H54 (cell line): ENCODE measurements at regions not wholly inside any gene's neighbourhood (a gene's known extent, or its start where the extent isn't known, plus 50 kb on each side); places are given as distances from the start of the nearest gene placed in this dataset.
"Not testable (repeated sequence)": the region's sequence is repeated elsewhere in the genome, so short reads cannot be mapped to it uniquely, and the experiment has no call there.

Experiments used
- DNase-seq: peaks from one replicate; pipeline ENCODE4 v3.0.0; 2011; ENCODE audit warnings: low spot score, mixed read lengths; ENCODE audit not compliant: insufficient read length
- FAIRE-seq: peaks from 3 replicates; lab custom pipeline; 2011; peaks lifted over from hg19 to GRCh38; lab: Jason Lieb, UNC
- POLR2A ChIP-seq: IDR thresholded peaks from 2 replicates; pipeline ENCODE4 v1.6.1; 2011; ENCODE audit warnings: low read depth, mild to moderate bottlenecking, low read length

GRCh38 chr4:160372390-160372789 lies 1269.5 kb downstream of the RAPGEF2 start:
- FAIRE-seq (no peak), DNase-seq (no peak)
- no peak for TF ChIP-seq POLR2A

DNA sequence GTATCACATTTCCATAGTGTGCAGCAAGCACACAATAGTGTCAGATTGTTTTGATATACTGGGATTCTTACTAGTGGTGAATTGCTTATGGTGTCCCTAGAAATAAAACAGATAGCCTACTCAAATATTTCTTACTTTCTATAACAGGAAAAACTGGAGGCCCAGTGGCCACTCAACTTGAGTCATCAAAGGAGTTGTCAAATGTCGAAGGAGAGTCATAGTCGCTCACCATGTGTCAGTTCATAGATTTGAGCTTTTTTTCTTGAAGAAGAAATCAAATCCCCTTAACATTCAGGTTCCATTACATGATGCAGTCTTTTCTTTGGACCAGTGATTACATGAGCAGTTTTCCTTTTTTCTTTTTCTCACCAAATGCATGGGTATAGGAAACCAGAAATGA lies 1271.0 kb downstream of the RAPGEF2 start:
- DNase-seq = no peak
- FAIRE-seq = no peak
- no peak for TF ChIP-seq POLR2A

GRCh38 chr4:160375772-160376452 lies 1273.0 kb downstream of the RAPGEF2 start:
- FAIRE-seq = no peak
- no peak for TF ChIP-seq POLR2A
- no peak for DNase-seq

- FAIRE-seq (no peak), DNase-seq (no peak)
- no peak for TF ChIP-seq POLR2A
These were observed 1284.0 kb downstream of the RAPGEF2 start for GRCh38 chr4:160386846-160387245.

- FAIRE-seq (no peak), DNase-seq (no peak)
- TF ChIP-seq POLR2A = no peak
These were observed 1296.9 kb downstream of the RAPGEF2 start for GRCh38 chr4:160399826-160400225.

DNA sequence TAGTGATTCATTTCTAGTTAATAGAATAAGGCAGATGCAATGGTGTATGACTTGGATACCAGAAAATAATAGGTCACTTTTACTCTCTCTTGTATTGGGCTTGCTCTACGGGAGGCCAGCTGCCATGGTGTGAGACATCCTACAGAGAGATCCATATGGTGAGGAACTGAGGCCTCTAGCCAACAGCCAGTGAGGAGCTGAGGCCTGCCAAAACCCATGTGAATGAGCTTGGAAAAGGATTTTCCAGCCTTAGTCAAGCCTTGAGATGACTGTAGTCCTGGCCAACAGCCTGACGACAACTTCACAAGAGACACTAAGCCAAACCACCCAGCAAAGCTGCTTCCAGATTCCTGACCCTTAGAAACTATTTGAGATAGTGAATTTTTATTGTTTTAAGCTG lies 1300.2 kb downstream of the RAPGEF2 start:
- FAIRE-seq (no peak), DNase-seq (no peak)
- TF ChIP-seq POLR2A = no peak

GRCh38 chr4:160406263-160406825 lies 1303.5 kb downstream of the RAPGEF2 start:
- no peak for FAIRE-seq
- DNase-seq = no peak
- TF ChIP-seq POLR2A = no peak

DNA sequence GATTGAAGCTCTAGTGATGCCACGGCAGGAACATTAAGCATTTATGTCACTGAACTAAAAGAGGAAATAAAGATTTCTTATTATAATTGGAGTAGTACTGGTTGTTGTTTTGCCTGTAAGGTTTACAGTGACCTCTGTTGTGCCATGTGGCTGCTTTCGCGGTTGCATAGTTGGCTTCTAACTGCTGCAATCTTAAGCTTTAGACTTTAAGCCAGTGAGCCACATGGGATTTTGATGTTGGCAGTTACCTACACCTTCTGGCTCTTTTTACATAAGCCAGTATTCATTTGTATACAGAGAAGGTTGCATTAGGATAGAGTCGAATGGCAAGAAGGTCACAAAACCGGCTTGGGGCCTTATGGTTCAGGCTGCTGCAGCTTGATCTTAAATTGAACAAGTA lies 1311.6 kb downstream of the RAPGEF2 start:
- no peak for FAIRE-seq
- TF ChIP-seq POLR2A = no peak
- DNase-seq = no peak

- FAIRE-seq = no peak
These were observed 1321.1 kb downstream of the RAPGEF2 start for GRCh38 chr4:160423879-160424451.

GRCh38 chr4:160426233-160426632 lies 1323.4 kb downstream of the RAPGEF2 start:
- FAIRE-seq = no peak
- no peak for TF ChIP-seq POLR2A

More at GRCh38 chr4:160423879-160424451, 1321.1 kb downstream of the RAPGEF2 start:
- no peak for DNase-seq
- TF ChIP-seq POLR2A = no peak

GRCh38 chr4:160450876-160451275 lies 1348.0 kb downstream of the RAPGEF2 start:
- FAIRE-seq = no peak
- TF ChIP-seq POLR2A = no peak
- DNase-seq = no peak

More at GRCh38 chr4:160426233-160426632, 1323.4 kb downstream of the RAPGEF2 start:
- DNase-seq = no peak

DNA sequence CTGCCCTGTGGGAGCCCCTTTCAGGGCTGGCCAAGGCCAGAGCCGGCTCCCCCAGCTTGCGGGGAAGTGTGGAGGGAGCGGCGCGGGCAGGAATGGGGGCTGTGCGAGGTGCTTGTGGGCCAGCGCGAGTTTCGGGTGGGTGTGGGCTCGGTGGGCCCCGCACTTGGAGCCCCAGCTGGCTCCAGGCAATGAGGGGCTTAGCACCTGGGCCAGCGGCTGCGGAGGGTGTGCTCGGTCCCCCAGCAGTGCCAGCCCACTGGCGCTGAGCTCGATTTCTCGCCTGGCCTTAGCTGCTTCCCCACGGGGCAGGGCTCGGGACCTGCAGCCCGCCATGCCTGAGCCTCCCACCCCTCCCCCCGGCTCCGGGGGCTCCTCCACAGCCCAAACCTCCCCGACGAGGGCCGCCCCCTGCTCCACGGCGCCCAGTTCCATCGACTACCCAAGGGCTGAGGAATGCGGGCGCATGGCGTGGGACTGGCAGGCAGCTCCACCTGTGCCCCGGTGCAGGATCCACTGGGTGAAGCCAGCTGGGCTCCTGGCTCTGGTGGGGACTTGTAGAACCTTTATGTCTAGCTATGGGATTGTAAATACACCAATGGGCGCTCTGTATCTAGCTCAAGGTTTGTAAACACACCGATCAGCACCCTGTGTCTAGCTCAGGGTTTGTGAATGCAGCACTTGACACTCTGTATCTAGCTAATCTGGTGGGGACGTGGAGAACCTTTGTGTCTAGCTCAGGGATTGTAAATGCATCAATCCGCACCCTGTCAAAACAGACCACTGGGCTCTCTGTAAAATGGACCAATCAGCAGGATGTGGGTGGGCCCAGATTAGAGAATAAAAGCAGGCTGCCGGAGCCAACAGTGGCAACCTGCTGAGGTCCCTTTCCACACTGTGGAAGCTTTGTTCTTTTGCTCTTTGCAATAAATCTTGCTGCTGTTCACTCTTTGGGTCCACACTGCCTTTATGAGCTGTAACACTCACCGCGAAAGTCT lies 1379.1 kb downstream of the RAPGEF2 start:
- FAIRE-seq, DNase-seq: not testable (repeated sequence)

DNA sequence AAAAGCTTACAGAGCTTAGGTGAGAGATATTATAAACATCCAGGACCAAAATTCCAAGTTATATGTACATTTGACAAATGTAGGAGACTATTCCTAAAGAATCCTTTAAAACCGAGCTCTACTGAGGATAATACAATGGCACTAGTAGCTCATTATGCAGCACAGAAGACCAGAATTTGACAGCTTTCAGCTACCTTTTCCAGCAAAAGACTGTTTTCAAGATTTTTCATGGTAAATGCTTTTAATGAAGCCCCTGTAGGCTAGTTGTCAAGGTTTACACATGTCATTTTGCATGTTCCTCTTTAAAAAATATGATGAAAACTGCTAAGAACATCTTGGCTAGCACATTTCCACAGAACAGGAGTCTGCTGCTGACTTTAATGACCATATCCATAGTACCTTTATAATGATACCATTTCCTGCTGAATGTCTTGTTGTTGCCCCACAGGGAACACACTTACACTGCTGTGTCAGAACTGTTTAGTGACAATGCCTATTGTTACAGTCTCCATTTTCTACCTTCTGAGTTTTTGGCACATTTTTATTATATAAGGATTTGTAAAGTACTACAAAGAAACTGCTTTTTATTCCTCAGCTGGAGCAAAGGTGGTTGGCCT lies 1382.3 kb downstream of the RAPGEF2 start:
- FAIRE-seq = no peak
- TF ChIP-seq POLR2A = no peak
- no peak for DNase-seq
